HCT116 (cell line): ENCODE measurements at regions not wholly inside any gene's neighbourhood (a gene's known extent, or its start where the extent isn't known, plus 50 kb on each side); places are given as distances from the start of the nearest gene placed in this dataset.

Experiments
- ATAC-seq: fragments of 200-7000 bp; cut with Tn5 transposase; 2 replicates; pipeline ENCODE4 v1.9.1; 2020; ENCODE audit warnings: mild to moderate bottlenecking, moderate library complexity
- BruUV-seq: library from RNA; stranded (reverse); fragments of 400-500 nt; replicated peaks from 2 replicates; lab custom pipeline; 2021; lab: Mats Ljungman, UMichigan
- CTCF ChIA-PET: fragments of 300-600 bp; sonication (Branson Sonifier 250); formaldehyde crosslinking; loops from one replicate; lab custom pipeline; 2021; ENCODE audit warnings: antibody characterized with exemption; lab: Charles Lee
- POLR2A ChIA-PET: fragments of 300-600, 350-600 bp; sonication (Branson Sonifier 250); formaldehyde crosslinking; loops from one replicate; lab custom pipeline; 2021; ENCODE audit warnings: antibody characterized with exemption; lab: Charles Lee
- RAD21 ChIA-PET, 2 experiments: fragments of 300-600 bp; sonication (Branson Sonifier 250); formaldehyde crosslinking; loops; one replicate each; lab custom pipeline; 2023; ENCODE audit warnings: low total read pairs in 2 of 2; ENCODE audit not compliant: uncharacterized antibody in 2 of 2, unreplicated experiment in 2 of 2, low non-redundant PET in 1 of 2; lab: Charles Lee
- DNase-seq: peaks from one replicate; pipeline ENCODE4 v3.0.0-alpha.2; 2010; ENCODE audit warnings: low read depth, low spot score
- H2AFZ ChIP-seq: fragments of 200-600 bp; shearing (Covaris generic), sonication (generic); 2 replicates; pipeline ENCODE4 v1.6.1; 2017; ENCODE audit warnings: low read depth, mixed run types, mixed read lengths, antibody characterized with exemption, low read length; ENCODE audit not compliant: poor library complexity, severe bottlenecking
- H3K27ac ChIP-seq: 2 replicates; pipeline ENCODE4 v1.5.1; 2012; ENCODE audit warnings: low read depth, low read length
- H3K27me3 ChIP-seq: fragments of 200-600 bp; sonication (generic); 2 replicates; pipeline ENCODE4 v1.6.1; 2016; ENCODE audit warnings: mixed run types, low read length, mixed read lengths; ENCODE audit not compliant: insufficient read depth
- H3K36me3 ChIP-seq, 2 experiments: fragments of 200-500 bp in 1 of 2; fragments of 200-600 bp in 1 of 2; sonication (Bioruptor generic) in 1 of 2; sonication (generic) in 1 of 2; 2 replicates each; pipeline versions ENCODE4 v1.5.1 to v1.6.1; 2014 to 2016; ENCODE audit warnings: low read length in 2 of 2, inconsistent platforms in 1 of 2, mixed read lengths in 1 of 2, mixed run types in 1 of 2; ENCODE audit not compliant: insufficient read depth in 2 of 2, control insufficient read depth in 1 of 2
- H3K4me1 ChIP-seq, 2 experiments: fragments of 200-600 bp in 1 of 2; sonication (generic) in 1 of 2; 2 replicates each; pipeline versions ENCODE4 v1.5.1 to v1.6.1; 2012 to 2017; ENCODE audit warnings: low read length in 2 of 2, inconsistent platforms in 1 of 2, mild to moderate bottlenecking in 1 of 2, mixed read lengths in 1 of 2, mixed run types in 1 of 2, moderate library complexity in 1 of 2; ENCODE audit not compliant: insufficient read depth in 2 of 2, control insufficient read depth in 1 of 2
- H3K4me2 ChIP-seq: fragments of 200-600 bp; sonication (generic); 2 replicates; pipeline ENCODE4 v1.6.1; 2017; ENCODE audit warnings: mixed run types, low read length, mixed read lengths
- H3K4me3 ChIP-seq, 2 experiments: fragments of 200-600 bp in 1 of 2; sonication (generic) in 1 of 2; replicated peaks in 1 of 2; 2 replicates each; pipeline ENCODE4 v1.5.1; 2011 to 2016; ENCODE audit warnings: low read length in 2 of 2, control low read depth in 1 of 2, low read depth in 1 of 2, mild to moderate bottlenecking in 1 of 2, mixed read lengths in 1 of 2, mixed run types in 1 of 2
- H3K79me2 ChIP-seq: fragments of 200-600 bp; sonication (generic); 2 replicates; pipeline ENCODE4 v1.6.1; 2017; ENCODE audit warnings: mild to moderate bottlenecking, mixed run types, low read length, moderate library complexity, mixed read lengths; ENCODE audit not compliant: insufficient read depth
- H3K9ac ChIP-seq: fragments of 200-600 bp; sonication (generic); 2 replicates; pipeline ENCODE4 v1.6.1; 2016; ENCODE audit warnings: low read length, mixed read lengths
- H3K9me2 ChIP-seq: fragments of 200-600 bp; sonication (generic), shearing (Covaris generic); 2 replicates; pipeline ENCODE4 v1.6.1; 2017; ENCODE audit warnings: mixed run types, mild to moderate bottlenecking, moderate library complexity; ENCODE audit not compliant: insufficient read depth
- H3K9me3 ChIP-seq, 2 experiments: fragments of 200-500 bp in 1 of 2; fragments of 200-600 bp in 1 of 2; sonication (Bioruptor generic) in 1 of 2; sonication (generic) in 1 of 2; 2 replicates each; pipeline ENCODE4 v1.6.1; 2014 to 2017; ENCODE audit warnings: low read length in 2 of 2, mixed read lengths in 2 of 2, inconsistent platforms in 1 of 2, low read depth in 1 of 2, mild to moderate bottlenecking in 1 of 2, mixed run types in 1 of 2, moderate library complexity in 1 of 2; ENCODE audit not compliant: control insufficient read depth in 1 of 2, insufficient read depth in 1 of 2
- H4K20me1 ChIP-seq: fragments of 200-600 bp; sonication (generic), shearing (Covaris generic); 2 replicates; pipeline ENCODE4 v1.6.1; 2017; ENCODE audit warnings: mixed run types, mild to moderate bottlenecking, moderate library complexity; ENCODE audit not compliant: insufficient read depth
- CBX3 ChIP-seq: IDR thresholded peaks from 2 replicates; pipeline ENCODE4 v1.6.1; 2012; ENCODE audit warnings: low read depth
- CTCF ChIP-seq, 3 experiments: fragments of 200-600 bp in 1 of 3; sonication (generic) in 1 of 3; IDR thresholded peaks in 2 of 3; conservative IDR thresholded peaks in 1 of 3; 2 replicates each; pipeline ENCODE4 v1.5.1; 2012 to 2017; ENCODE audit warnings: low read depth in 2 of 3, low read length in 2 of 3, antibody characterized with exemption in 1 of 3, borderline replicate concordance in 1 of 3, control low read depth in 1 of 3, mild to moderate bottlenecking in 1 of 3, mixed read lengths in 1 of 3, mixed run types in 1 of 3, moderate library complexity in 1 of 3; ENCODE audit not compliant: insufficient read depth in 1 of 3
- EGR1 ChIP-seq: IDR thresholded peaks from 2 replicates; pipeline ENCODE4 v1.6.1; 2012; ENCODE audit warnings: low read depth
- ELF1 ChIP-seq: IDR thresholded peaks from 2 replicates; pipeline ENCODE4 v1.6.1; 2012; ENCODE audit warnings: low read depth, borderline replicate concordance
- EZH2 ChIP-seq: fragments of 200-600 bp; sonication (generic); IDR thresholded peaks from 2 replicates; pipeline ENCODE4 v1.6.1; 2017; ENCODE audit warnings: antibody characterized with exemption, mixed run types
- EZH2phosphoT487 ChIP-seq: fragments of 200-600 bp; IDR thresholded peaks from 2 replicates; pipeline ENCODE4 v1.6.1; 2018; ENCODE audit warnings: antibody characterized with exemption, borderline replicate concordance
- FOSL1 ChIP-seq: IDR thresholded peaks from 2 replicates; pipeline ENCODE4 v1.6.1; 2012; ENCODE audit warnings: low read depth
- POLR2A ChIP-seq: IDR thresholded peaks from 2 replicates; pipeline ENCODE4 v1.7.0; 2011; ENCODE audit warnings: borderline replicate concordance; ENCODE audit not compliant: insufficient read depth, insufficient read length; ENCODE audit errors: extremely low read depth
- POLR2AphosphoS5 ChIP-seq: IDR thresholded peaks from 2 replicates; pipeline ENCODE4 v1.6.1; 2011; ENCODE audit warnings: mild to moderate bottlenecking, low read depth, low read length, moderate library complexity
- RAD21 ChIP-seq: IDR thresholded peaks from 2 replicates; pipeline ENCODE4 v1.6.1; 2012; ENCODE audit warnings: low read depth, mild to moderate bottlenecking
- SIN3A ChIP-seq: IDR thresholded peaks from 2 replicates; pipeline ENCODE4 v1.6.1; 2012; ENCODE audit warnings: low read depth
- TCF7L2 ChIP-seq: IDR thresholded peaks from 2 replicates; pipeline ENCODE4 v1.7.0; 2011; ENCODE audit warnings: borderline replicate concordance, inconsistent platforms; ENCODE audit not compliant: insufficient read depth, insufficient read length; ENCODE audit errors: extremely low read depth
- YY1 ChIP-seq: IDR thresholded peaks from 2 replicates; pipeline ENCODE4 v1.6.1; 2011; ENCODE audit warnings: low read length, low read depth, moderate library complexity, mild to moderate bottlenecking; ENCODE audit not compliant: insufficient replicate concordance; ENCODE audit errors: extremely low read depth
- ZFX ChIP-seq: fragments of 450-650 bp; IDR thresholded peaks from 2 replicates; pipeline ENCODE4 v1.6.1; 2017
- ZNF274 ChIP-seq: fragments of 200-500 bp; sonication (Bioruptor generic); IDR thresholded peaks from 2 replicates; pipeline ENCODE4 v1.6.1; 2014; ENCODE audit warnings: mild to moderate bottlenecking, low read depth, low read length, inconsistent platforms
- intact Hi-C: fragments of 100-400 bp; cut with micrococcal nuclease; formaldehyde crosslinking; loops from 2 replicates; pipeline ENCODE4 v1.10.0; 2022
- TF ChIP-seq, protein P1 (sequence below): IDR thresholded peaks from 2 replicates; pipeline ENCODE4 v1.6.1; 2012; ENCODE audit warnings: low read depth
- TF ChIP-seq, protein P2 (sequence below): IDR thresholded peaks from 2 replicates; pipeline ENCODE4 v1.6.1; 2012
- TF ChIP-seq, protein P3 (sequence below): IDR thresholded peaks from 2 replicates; pipeline ENCODE4 v1.6.1; 2011; ENCODE audit warnings: mild to moderate bottlenecking, low read length, moderate library complexity; ENCODE audit not compliant: insufficient replicate concordance; ENCODE audit errors: extremely low read depth

GRCh38 chr5:125584140-125584520 is 837.7 kb upstream of the ZNF608 start:
- Histone ChIP-seq H3K36me3 (no peaks in the 10 kb centered on the region), H3K9me3 (no peaks in the 10 kb centered on the region), H3K27me3 (no peaks in the 10 kb centered on the region), H3K4me1 (no peaks in the 10 kb centered on the region), H3K4me3 (no peak overlapping the region), H2AFZ (no peak overlapping the region), H3K4me2 (no peak overlapping the region), H4K20me1 (no peaks in the 10 kb centered on the region), H3K9ac (no peak overlapping the region), H3K27ac (no peak overlapping the region), H3K79me2 (no peaks in the 10 kb centered on the region), H3K9me2 (no peaks in the 10 kb centered on the region)
- no peak for ATAC-seq
- intact Hi-C loops = no loop called here
- POLR2A ChIA-PET = no interaction called here
- RAD21 ChIA-PET = no interaction called here
- no peak for DNase-seq
- CTCF ChIA-PET = no interaction called here
- BruUV-seq = no TSS peak
- TF ChIP-seq, protein P1, sequence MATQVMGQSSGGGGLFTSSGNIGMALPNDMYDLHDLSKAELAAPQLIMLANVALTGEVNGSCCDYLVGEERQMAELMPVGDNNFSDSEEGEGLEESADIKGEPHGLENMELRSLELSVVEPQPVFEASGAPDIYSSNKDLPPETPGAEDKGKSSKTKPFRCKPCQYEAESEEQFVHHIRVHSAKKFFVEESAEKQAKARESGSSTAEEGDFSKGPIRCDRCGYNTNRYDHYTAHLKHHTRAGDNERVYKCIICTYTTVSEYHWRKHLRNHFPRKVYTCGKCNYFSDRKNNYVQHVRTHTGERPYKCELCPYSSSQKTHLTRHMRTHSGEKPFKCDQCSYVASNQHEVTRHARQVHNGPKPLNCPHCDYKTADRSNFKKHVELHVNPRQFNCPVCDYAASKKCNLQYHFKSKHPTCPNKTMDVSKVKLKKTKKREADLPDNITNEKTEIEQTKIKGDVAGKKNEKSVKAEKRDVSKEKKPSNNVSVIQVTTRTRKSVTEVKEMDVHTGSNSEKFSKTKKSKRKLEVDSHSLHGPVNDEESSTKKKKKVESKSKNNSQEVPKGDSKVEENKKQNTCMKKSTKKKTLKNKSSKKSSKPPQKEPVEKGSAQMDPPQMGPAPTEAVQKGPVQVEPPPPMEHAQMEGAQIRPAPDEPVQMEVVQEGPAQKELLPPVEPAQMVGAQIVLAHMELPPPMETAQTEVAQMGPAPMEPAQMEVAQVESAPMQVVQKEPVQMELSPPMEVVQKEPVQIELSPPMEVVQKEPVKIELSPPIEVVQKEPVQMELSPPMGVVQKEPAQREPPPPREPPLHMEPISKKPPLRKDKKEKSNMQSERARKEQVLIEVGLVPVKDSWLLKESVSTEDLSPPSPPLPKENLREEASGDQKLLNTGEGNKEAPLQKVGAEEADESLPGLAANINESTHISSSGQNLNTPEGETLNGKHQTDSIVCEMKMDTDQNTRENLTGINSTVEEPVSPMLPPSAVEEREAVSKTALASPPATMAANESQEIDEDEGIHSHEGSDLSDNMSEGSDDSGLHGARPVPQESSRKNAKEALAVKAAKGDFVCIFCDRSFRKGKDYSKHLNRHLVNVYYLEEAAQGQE = no peak
- TF ChIP-seq POLR2AphosphoS5 (no peak), RAD21 (no peak), YY1 (no peak), ZFX (no peak), ELF1 (no peak), ZNF274 (no peak), EZH2phosphoT487 (no peak), SIN3A (no peak), CBX3 (no peak), EZH2 (no peak), FOSL1 (no peak), CTCF (IDR thresholded peaks at IDR 0.05 in 2 of 3, conservative IDR thresholded peaks at IDR 0.05 in 1 of 3; ENCODE audit: borderline replicate concordance in 1 of 3, insufficient read depth in 1 of 3, low read depth in 2 of 3, low read length in 2 of 3) (no peak), TCF7L2 (no peak), EGR1 (no peak), POLR2A (no peak)
- TF ChIP-seq, protein P2, sequence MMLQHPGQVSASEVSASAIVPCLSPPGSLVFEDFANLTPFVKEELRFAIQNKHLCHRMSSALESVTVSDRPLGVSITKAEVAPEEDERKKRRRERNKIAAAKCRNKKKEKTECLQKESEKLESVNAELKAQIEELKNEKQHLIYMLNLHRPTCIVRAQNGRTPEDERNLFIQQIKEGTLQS = no peak
- TF ChIP-seq, protein P3, sequence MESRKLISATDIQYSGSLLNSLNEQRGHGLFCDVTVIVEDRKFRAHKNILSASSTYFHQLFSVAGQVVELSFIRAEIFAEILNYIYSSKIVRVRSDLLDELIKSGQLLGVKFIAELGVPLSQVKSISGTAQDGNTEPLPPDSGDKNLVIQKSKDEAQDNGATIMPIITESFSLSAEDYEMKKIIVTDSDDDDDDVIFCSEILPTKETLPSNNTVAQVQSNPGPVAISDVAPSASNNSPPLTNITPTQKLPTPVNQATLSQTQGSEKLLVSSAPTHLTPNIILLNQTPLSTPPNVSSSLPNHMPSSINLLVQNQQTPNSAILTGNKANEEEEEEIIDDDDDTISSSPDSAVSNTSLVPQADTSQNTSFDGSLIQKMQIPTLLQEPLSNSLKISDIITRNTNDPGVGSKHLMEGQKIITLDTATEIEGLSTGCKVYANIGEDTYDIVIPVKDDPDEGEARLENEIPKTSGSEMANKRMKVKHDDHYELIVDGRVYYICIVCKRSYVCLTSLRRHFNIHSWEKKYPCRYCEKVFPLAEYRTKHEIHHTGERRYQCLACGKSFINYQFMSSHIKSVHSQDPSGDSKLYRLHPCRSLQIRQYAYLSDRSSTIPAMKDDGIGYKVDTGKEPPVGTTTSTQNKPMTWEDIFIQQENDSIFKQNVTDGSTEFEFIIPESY = no peak
